AG08396 (cell line): ENCODE measurements at regions not wholly inside any gene's neighbourhood (a gene's known extent, or its start where the extent isn't known, plus 50 kb on each side); places are given as distances from the start of the nearest gene placed in this dataset.

Experiments used
- DNase-seq: peaks from one replicate; pipeline ENCODE4 v3.0.0; 2012; ENCODE audit warnings: low spot score, mixed read lengths

DNA sequence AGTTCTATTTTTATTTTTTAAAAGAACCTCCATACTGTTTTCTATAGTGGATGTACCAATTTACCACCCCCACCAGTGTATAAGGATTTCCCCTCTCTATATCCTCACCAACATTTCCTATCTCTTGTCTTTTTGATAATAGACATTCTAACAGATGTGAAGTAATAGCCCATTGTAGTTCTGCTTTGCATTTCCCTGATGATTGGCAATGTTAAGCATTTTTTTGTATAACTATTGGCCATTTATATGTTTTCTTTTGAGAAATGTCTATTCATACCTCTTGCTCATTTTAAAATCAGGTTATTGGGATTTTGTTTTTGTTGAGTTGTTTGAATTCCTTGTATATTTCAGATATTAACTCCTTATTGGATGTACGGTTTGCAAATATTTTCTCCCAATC lies 251.1 kb upstream of the HTR2C start:
- DNase-seq: no peak

GRCh38 chrX:114334473-114334982 lies 249.4 kb upstream of the HTR2C start:
- no peak for DNase-seq

DNA sequence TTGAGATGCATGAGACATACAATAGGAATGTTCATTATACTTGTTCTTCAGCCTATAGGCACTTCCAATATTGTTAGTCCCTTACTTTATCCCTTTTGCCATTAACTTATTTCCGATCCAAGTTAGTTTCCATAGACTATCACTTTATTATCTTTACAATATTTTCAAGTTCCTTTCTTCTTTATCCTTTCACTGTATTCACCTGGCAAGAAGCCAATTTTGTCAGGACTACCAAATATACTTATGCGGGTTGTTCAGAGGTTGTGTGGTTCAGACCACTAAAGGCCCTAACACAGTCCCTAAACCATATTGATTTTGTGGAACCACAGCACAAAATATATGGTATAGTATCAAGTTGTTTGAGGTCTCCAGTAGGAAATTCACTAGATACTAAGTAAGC lies 245.0 kb upstream of the HTR2C start:
- DNase-seq: no peak

- peak; percentile 11 for DNase-seq
Measured at GRCh38 chrX:114344756-114345349, 239.0 kb upstream of the HTR2C start.

GRCh38 chrX:114361076-114361725 lies 222.7 kb upstream of the HTR2C start:
- DNase-seq: no peak

DNA sequence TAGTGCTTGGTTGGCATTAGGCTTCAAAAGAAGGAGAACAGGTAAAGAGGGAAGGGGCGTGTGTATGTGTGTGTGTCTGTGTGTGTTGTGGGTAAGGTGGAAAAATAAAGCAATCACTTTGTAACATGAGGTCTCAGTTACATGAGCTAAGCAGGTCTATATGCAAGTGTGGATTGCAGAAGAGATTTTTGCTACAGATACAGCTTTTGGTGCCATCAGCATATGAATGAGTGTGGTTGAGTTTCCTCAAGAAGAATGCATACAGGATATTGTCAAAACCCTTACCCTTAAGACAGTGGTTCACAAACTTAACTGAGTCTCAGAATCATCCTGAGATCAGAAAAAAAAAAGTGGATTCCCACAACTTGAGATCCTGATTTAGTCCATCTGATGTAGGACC lies 220.5 kb upstream of the HTR2C start:
- DNase-seq: no peak

DNA sequence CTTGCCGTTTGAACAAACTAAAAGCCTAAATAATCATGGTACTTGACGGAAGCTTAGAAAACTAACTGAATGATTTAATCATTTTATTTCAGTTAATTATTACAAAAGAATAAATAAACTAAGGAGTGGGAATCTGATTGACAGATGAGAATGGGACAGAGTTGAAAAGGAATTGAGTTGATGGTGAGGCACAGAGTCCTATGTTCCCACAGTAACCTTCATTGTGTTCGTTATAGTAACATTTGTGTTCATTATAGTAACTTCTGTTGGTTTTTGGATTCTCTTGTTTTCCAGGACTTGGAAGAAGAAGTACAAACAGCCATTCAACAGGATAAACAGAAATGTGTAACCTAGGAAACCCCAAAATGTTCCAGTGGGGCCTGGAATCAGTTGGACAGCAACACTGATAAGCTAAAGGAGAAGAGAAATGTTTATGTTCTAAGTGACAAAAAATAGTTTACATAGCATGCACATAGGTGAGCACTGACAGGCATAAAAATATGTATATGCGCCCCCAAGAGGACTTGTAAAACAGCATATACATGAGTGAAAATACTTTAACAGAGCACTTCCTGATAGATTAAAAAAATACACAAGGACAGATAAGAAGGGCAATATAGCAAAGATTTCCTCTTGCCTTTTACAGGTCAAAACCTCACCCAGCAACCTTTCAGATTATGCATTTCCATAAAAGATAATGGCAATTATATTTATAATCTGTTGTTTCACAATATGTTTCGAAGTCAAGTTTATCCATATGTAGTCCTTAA lies 218.6 kb upstream of the HTR2C start:
- no peak for DNase-seq

- no peak for DNase-seq
Measured at GRCh38 chrX:114372937-114373336, 210.9 kb upstream of the HTR2C start.

- no peak for DNase-seq
Measured at GRCh38 chrX:114390251-114390796, 193.6 kb upstream of the HTR2C start.
